GM18505 (cell line): ENCODE measurements at regions not wholly inside any gene's neighbourhood (a gene's known extent, or its start where the extent isn't known, plus 50 kb on each side); places are given as distances from the start of the nearest gene placed in this dataset.
"Not testable (repeated sequence)": the region's sequence is repeated elsewhere in the genome, so short reads cannot be mapped to it uniquely, and the experiment has no call there.

Source experiments
- ATAC-seq: cut with Tn5 transposase; IDR thresholded peaks from one replicate; pipeline ENCODE4 v1.9.1; 2021; ENCODE audit not compliant: unreplicated experiment
- POLR2A ChIP-seq: IDR thresholded peaks from 4 replicates; pipeline ENCODE4 v1.6.1; 2011; ENCODE audit warnings: borderline replicate concordance; ENCODE audit not compliant: insufficient read depth, insufficient read length; ENCODE audit errors: extremely low read depth

- no peak for ATAC-seq
- TF ChIP-seq POLR2A, result no peak
Observed at GRCh38 chr1:90835661-90836344, 118.7 kb upstream of the BARHL2 start.

- no peak for TF ChIP-seq POLR2A
- no peak for ATAC-seq
Observed at GRCh38 chr1:90834886-90835660, 118.0 kb upstream of the BARHL2 start.

- no peak for ATAC-seq
- no peak for TF ChIP-seq POLR2A
Observed at GRCh38 chr1:90834354-90834885, 117.3 kb upstream of the BARHL2 start.

GRCh38 chr1:90833466-90834110, 116.5 kb upstream of the BARHL2 start:
- ATAC-seq, result no peak
- TF ChIP-seq POLR2A, result no peak

- no peak for ATAC-seq
- no peak for TF ChIP-seq POLR2A
Observed at GRCh38 chr1:90831910-90832309, 114.8 kb upstream of the BARHL2 start.

GRCh38 chr1:90826834-90827233, 109.7 kb upstream of the BARHL2 start:
- ATAC-seq, result no peak
- no peak for TF ChIP-seq POLR2A

- no peak for ATAC-seq
- TF ChIP-seq POLR2A, result no peak
Observed at GRCh38 chr1:90826024-90826423, 108.9 kb upstream of the BARHL2 start.

- no peak for ATAC-seq
- no peak for TF ChIP-seq POLR2A
Observed at GRCh38 chr1:90824551-90824950, 107.4 kb upstream of the BARHL2 start.

- ATAC-seq, result no peak
- no peak for TF ChIP-seq POLR2A
Observed at GRCh38 chr1:90823686-90824085, 106.6 kb upstream of the BARHL2 start.

- no peak for ATAC-seq
- no peak for TF ChIP-seq POLR2A
Observed at GRCh38 chr1:90821788-90822359, 104.8 kb upstream of the BARHL2 start.

- TF ChIP-seq POLR2A, result no peak
- ATAC-seq, result no peak
Observed at GRCh38 chr1:90821152-90821787, 104.2 kb upstream of the BARHL2 start.

GRCh38 chr1:90820745-90821144, 103.6 kb upstream of the BARHL2 start:
- no peak for ATAC-seq
- TF ChIP-seq POLR2A, result no peak

- no peak for TF ChIP-seq POLR2A
- no peak for ATAC-seq
Observed at GRCh38 chr1:90817399-90817798, 100.3 kb upstream of the BARHL2 start.

GRCh38 chr1:90812237-90812636, 95.1 kb upstream of the BARHL2 start:
- ATAC-seq, result not testable (repeated sequence)

- not testable (repeated sequence) for ATAC-seq
Observed at GRCh38 chr1:90811444-90811950, 94.4 kb upstream of the BARHL2 start.
